HCT116 (cell line): ENCODE measurements at regions not wholly inside any gene's neighbourhood (a gene's known extent, or its start where the extent isn't known, plus 50 kb on each side); places are given as distances from the start of the nearest gene placed in this dataset.

ENCODE experiments used
- ATAC-seq: fragments of 200-7000 bp; cut with Tn5 transposase; 2 replicates; pipeline ENCODE4 v1.9.1; 2020; ENCODE audit warnings: mild to moderate bottlenecking, moderate library complexity
- BruUV-seq: library from RNA; stranded (reverse); fragments of 400-500 nt; replicated peaks from 2 replicates; lab custom pipeline; 2021; lab: Mats Ljungman, UMichigan
- CTCF ChIA-PET: fragments of 300-600 bp; sonication (Branson Sonifier 250); formaldehyde crosslinking; loops from one replicate; lab custom pipeline; 2021; ENCODE audit warnings: antibody characterized with exemption; lab: Charles Lee
- POLR2A ChIA-PET: fragments of 300-600, 350-600 bp; sonication (Branson Sonifier 250); formaldehyde crosslinking; loops from one replicate; lab custom pipeline; 2021; ENCODE audit warnings: antibody characterized with exemption; lab: Charles Lee
- RAD21 ChIA-PET, 2 experiments: fragments of 300-600 bp; sonication (Branson Sonifier 250); formaldehyde crosslinking; loops; one replicate each; lab custom pipeline; 2023; ENCODE audit warnings: low total read pairs in 2 of 2; ENCODE audit not compliant: uncharacterized antibody in 2 of 2, unreplicated experiment in 2 of 2, low non-redundant PET in 1 of 2; lab: Charles Lee
- DNase-seq: peaks from one replicate; pipeline ENCODE4 v3.0.0-alpha.2; 2010; ENCODE audit warnings: low read depth, low spot score
- H2AFZ ChIP-seq: fragments of 200-600 bp; shearing (Covaris generic), sonication (generic); 2 replicates; pipeline ENCODE4 v1.6.1; 2017; ENCODE audit warnings: low read depth, mixed run types, mixed read lengths, antibody characterized with exemption, low read length; ENCODE audit not compliant: poor library complexity, severe bottlenecking
- H3K27ac ChIP-seq: 2 replicates; pipeline ENCODE4 v1.5.1; 2012; ENCODE audit warnings: low read depth, low read length
- H3K27me3 ChIP-seq: fragments of 200-600 bp; sonication (generic); 2 replicates; pipeline ENCODE4 v1.6.1; 2016; ENCODE audit warnings: mixed run types, low read length, mixed read lengths; ENCODE audit not compliant: insufficient read depth
- H3K36me3 ChIP-seq, 2 experiments: fragments of 200-500 bp in 1 of 2; fragments of 200-600 bp in 1 of 2; sonication (Bioruptor generic) in 1 of 2; sonication (generic) in 1 of 2; 2 replicates each; pipeline versions ENCODE4 v1.5.1 to v1.6.1; 2014 to 2016; ENCODE audit warnings: low read length in 2 of 2, inconsistent platforms in 1 of 2, mixed read lengths in 1 of 2, mixed run types in 1 of 2; ENCODE audit not compliant: insufficient read depth in 2 of 2, control insufficient read depth in 1 of 2
- H3K4me1 ChIP-seq, 2 experiments: fragments of 200-600 bp in 1 of 2; sonication (generic) in 1 of 2; 2 replicates each; pipeline versions ENCODE4 v1.5.1 to v1.6.1; 2012 to 2017; ENCODE audit warnings: low read length in 2 of 2, inconsistent platforms in 1 of 2, mild to moderate bottlenecking in 1 of 2, mixed read lengths in 1 of 2, mixed run types in 1 of 2, moderate library complexity in 1 of 2; ENCODE audit not compliant: insufficient read depth in 2 of 2, control insufficient read depth in 1 of 2
- H3K4me2 ChIP-seq: fragments of 200-600 bp; sonication (generic); 2 replicates; pipeline ENCODE4 v1.6.1; 2017; ENCODE audit warnings: mixed run types, low read length, mixed read lengths
- H3K4me3 ChIP-seq, 2 experiments: fragments of 200-600 bp in 1 of 2; sonication (generic) in 1 of 2; replicated peaks in 1 of 2; 2 replicates each; pipeline ENCODE4 v1.5.1; 2011 to 2016; ENCODE audit warnings: low read length in 2 of 2, control low read depth in 1 of 2, low read depth in 1 of 2, mild to moderate bottlenecking in 1 of 2, mixed read lengths in 1 of 2, mixed run types in 1 of 2
- H3K79me2 ChIP-seq: fragments of 200-600 bp; sonication (generic); 2 replicates; pipeline ENCODE4 v1.6.1; 2017; ENCODE audit warnings: mild to moderate bottlenecking, mixed run types, low read length, moderate library complexity, mixed read lengths; ENCODE audit not compliant: insufficient read depth
- H3K9ac ChIP-seq: fragments of 200-600 bp; sonication (generic); 2 replicates; pipeline ENCODE4 v1.6.1; 2016; ENCODE audit warnings: low read length, mixed read lengths
- H3K9me2 ChIP-seq: fragments of 200-600 bp; sonication (generic), shearing (Covaris generic); 2 replicates; pipeline ENCODE4 v1.6.1; 2017; ENCODE audit warnings: mixed run types, mild to moderate bottlenecking, moderate library complexity; ENCODE audit not compliant: insufficient read depth
- H3K9me3 ChIP-seq, 2 experiments: fragments of 200-500 bp in 1 of 2; fragments of 200-600 bp in 1 of 2; sonication (Bioruptor generic) in 1 of 2; sonication (generic) in 1 of 2; 2 replicates each; pipeline ENCODE4 v1.6.1; 2014 to 2017; ENCODE audit warnings: low read length in 2 of 2, mixed read lengths in 2 of 2, inconsistent platforms in 1 of 2, low read depth in 1 of 2, mild to moderate bottlenecking in 1 of 2, mixed run types in 1 of 2, moderate library complexity in 1 of 2; ENCODE audit not compliant: control insufficient read depth in 1 of 2, insufficient read depth in 1 of 2
- H4K20me1 ChIP-seq: fragments of 200-600 bp; sonication (generic), shearing (Covaris generic); 2 replicates; pipeline ENCODE4 v1.6.1; 2017; ENCODE audit warnings: mixed run types, mild to moderate bottlenecking, moderate library complexity; ENCODE audit not compliant: insufficient read depth
- CEBPB ChIP-seq: IDR thresholded peaks from 2 replicates; pipeline ENCODE4 v1.6.1; 2012; ENCODE audit warnings: low read depth
- EGR1 ChIP-seq: IDR thresholded peaks from 2 replicates; pipeline ENCODE4 v1.6.1; 2012; ENCODE audit warnings: low read depth
- EZH2phosphoT487 ChIP-seq: fragments of 200-600 bp; IDR thresholded peaks from 2 replicates; pipeline ENCODE4 v1.6.1; 2018; ENCODE audit warnings: antibody characterized with exemption, borderline replicate concordance
- FOSL1 ChIP-seq: IDR thresholded peaks from 2 replicates; pipeline ENCODE4 v1.6.1; 2012; ENCODE audit warnings: low read depth
- RAD21 ChIP-seq: IDR thresholded peaks from 2 replicates; pipeline ENCODE4 v1.6.1; 2012; ENCODE audit warnings: low read depth, mild to moderate bottlenecking
- SP1 ChIP-seq: IDR thresholded peaks from 2 replicates; pipeline ENCODE4 v1.6.1; 2012; ENCODE audit warnings: low read depth
- SRF ChIP-seq: IDR thresholded peaks from 2 replicates; pipeline ENCODE4 v1.6.1; 2012; ENCODE audit warnings: low read depth
- ZBTB33 ChIP-seq: IDR thresholded peaks from 2 replicates; pipeline ENCODE4 v1.6.1; 2011; ENCODE audit warnings: mild to moderate bottlenecking, low read length, moderate library complexity; ENCODE audit not compliant: insufficient replicate concordance; ENCODE audit errors: extremely low read depth
- ZNF274 ChIP-seq: fragments of 200-500 bp; sonication (Bioruptor generic); IDR thresholded peaks from 2 replicates; pipeline ENCODE4 v1.6.1; 2014; ENCODE audit warnings: mild to moderate bottlenecking, low read depth, low read length, inconsistent platforms
- intact Hi-C: fragments of 100-400 bp; cut with micrococcal nuclease; formaldehyde crosslinking; loops from 2 replicates; pipeline ENCODE4 v1.10.0; 2022

GRCh38 chr13:30006246-30006645 lies 155.8 kb upstream of the UBL3 start:
- ATAC-seq = no peak

GRCh38 chr13:30004204-30004603 lies 153.8 kb upstream of the UBL3 start:
- ChIA-PET RAD21 (no interaction called here), POLR2A (no interaction called here), CTCF (no interaction called here)
- Histone ChIP-seq H3K27me3 (peaks cover 21% of the 10 kb centered on the region), H3K4me1 (no peaks in the 10 kb centered on the region), H3K9me2 (no peaks in the 10 kb centered on the region), H3K9me3 (no peaks in the 10 kb centered on the region), H3K79me2 (no peaks in the 10 kb centered on the region), H3K4me2 (no peak overlapping the region), H3K27ac (no peak overlapping the region), H2AFZ (no peak overlapping the region), H3K36me3 (no peaks in the 10 kb centered on the region), H3K9ac (no peak overlapping the region), H4K20me1 (no peaks in the 10 kb centered on the region), H3K4me3 (no peak overlapping the region)
- BruUV-seq = no TSS peak
- DNase-seq = no peak
- ATAC-seq = no peak
- TF ChIP-seq ZNF274 (no peak), SRF (no peak), FOSL1 (no peak), ZBTB33 (no peak), CEBPB (no peak), RAD21 (no peak), EZH2phosphoT487 (no peak), EGR1 (no peak)
- intact Hi-C loops = no loop called here

More at GRCh38 chr13:30006246-30006645, 155.8 kb upstream of the UBL3 start:
- Histone ChIP-seq H3K9me2 (no peaks in the 10 kb centered on the region), H4K20me1 (no peaks in the 10 kb centered on the region), H3K27me3 (peaks cover 26% of the 10 kb centered on the region), H3K79me2 (no peaks in the 10 kb centered on the region), H3K27ac (no peak overlapping the region), H3K4me3 (no peak overlapping the region), H3K36me3 (no peaks in the 10 kb centered on the region), H2AFZ (no peak overlapping the region), H3K9ac (no peak overlapping the region), H3K9me3 (no peaks in the 10 kb centered on the region), H3K4me2 (no peak overlapping the region), H3K4me1 (no peaks in the 10 kb centered on the region)
- no peak for TF ChIP-seq ZNF274
- TF ChIP-seq ZBTB33 = no peak
- no peak for TF ChIP-seq SP1
- intact Hi-C loops = no loop called here
- POLR2A ChIA-PET = no interaction called here
- RAD21 ChIA-PET = no interaction called here
- DNase-seq = no peak
- CTCF ChIA-PET = no interaction called here
- no TSS peak for BruUV-seq
